DND-41 (cell line): ENCODE measurements at regions not wholly inside any gene's neighbourhood (a gene's known extent, or its start where the extent isn't known, plus 50 kb on each side); places are given as distances from the start of the nearest gene placed in this dataset.

Experiments used
- CTCF ChIP-seq: IDR thresholded peaks from 2 replicates; pipeline ENCODE4 v1.5.1; 2012; ENCODE audit warnings: borderline replicate concordance, low read length, moderate library complexity, mild to moderate bottlenecking; ENCODE audit not compliant: poor library complexity, severe bottlenecking; ENCODE audit errors: extremely low read depth
- EZH2 ChIP-seq: IDR thresholded peaks from 3 replicates; pipeline ENCODE4 v1.6.1; 2012; ENCODE audit warnings: borderline replicate concordance, low read depth, mild to moderate bottlenecking, moderate library complexity, low read length, inconsistent platforms; ENCODE audit not compliant: severe bottlenecking

- TF ChIP-seq CTCF (no peak), EZH2 (no peak)
Measured at GRCh38 chr14:103191844-103192243, 68.6 kb downstream of the TNFAIP2 start.
